Pancreas (tissue), 10 donors: ENCODE measurements at regions not wholly inside any gene's neighbourhood (a gene's known extent, or its start where the extent isn't known, plus 50 kb on each side); places are given as distances from the start of the nearest gene placed in this dataset.
A peak's percentile ranks its signal among the peaks of the same experiment; 100 is the strongest.

Experiments
- ATAC-seq, 4 donors: fragments of 200-7000 bp; cut with Tn5 transposase; one replicate each; pipeline versions ENCODE4 v1.8.0 to v1.9.1; 2020; ENCODE audit warnings: mild to moderate bottlenecking in 4 of 4, moderate library complexity in 4 of 4
- DNase-seq, 6 donors: peaks; one replicate each; pipeline ENCODE4 v3.0.0-alpha.2; 2020
- FAIRE-seq: peaks from 2 replicates; lab custom pipeline; 2012; peaks lifted over from hg19 to GRCh38; lab: Jason Lieb, UNC
- H3K27ac ChIP-seq, 4 donors: fragments of 200-600 bp; sonication (generic); 1 replicate in 3 of 4; 2 replicates in 1 of 4; pipeline versions ENCODE4 v1.5.0 to v1.8.0; 2020
- H3K27me3 ChIP-seq, 4 donors: fragments of 200-600 bp; one replicate each; pipeline ENCODE4 v1.8.0; 2021
- H3K36me3 ChIP-seq, 3 donors: fragments of 200-600 bp; sonication (generic) in 1 of 3; one replicate each; pipeline versions ENCODE4 v1.5.0 to v1.8.0; 2020 to 2021
- H3K4me1 ChIP-seq, 3 donors: fragments of 200-600 bp; one replicate each; pipeline ENCODE4 v1.8.0; 2021
- H3K4me3 ChIP-seq, 4 donors: fragments of 200-600 bp; sonication (generic) in 2 of 4; one replicate each; pipeline versions ENCODE4 v1.5.0 to v1.8.0; 2020 to 2021
- H3K9me3 ChIP-seq, 4 donors: fragments of 200-600 bp; one replicate each; pipeline ENCODE4 v1.8.0; 2021
- CTCF ChIP-seq, 4 donors: fragments of 200-600 bp; sonication (generic) in 3 of 4; IDR thresholded peaks; one replicate each; pipeline versions ENCODE4 v1.5.0 to v1.8.0; 2021; ENCODE audit warnings: antibody characterized with exemption in 4 of 4
- WGBS, 2 donors: extraction: QIAGEN DNeasy Blood & Tissue Kit; methylation state at CpG; one replicate each; pipeline ENCODE4 v1.1.7; 2013; 5-methylcytosine and 5-hydroxymethylcytosine counted together
- intact Hi-C, 3 donors: fragments of 100-400 bp; cut with DNase I; formaldehyde crosslinking; loops; one replicate each; pipeline versions ENCODE4 v1.11.1 to v1.14.2; 2022
- donor health status: healthy with polysubstance abuse.
- donor health status: DM: no; HTN: no; CAD: no; lungs with moderate emphysema.
- donor health status: DM: no; HTN: no; CAD: no.
- donor health status: control.
- donor health status: control.
- donor health status: Bipolar disorder and iron deficiency.
- donor health status: DM: yes; HTN: yes; CAD: no.
- donor health status: DM: no; HTN: no; CAD: no.
- donor health status: DM: no; HTN: no; CAD: no.
- donor health status: DM: yes; HTN: yes; CAD: no.

GRCh38 chr1:30612536-30613065 lies 110.8 kb downstream of the MATN1 start:
- Histone ChIP-seq H3K9me3 (no peaks in the 10 kb centered on the region), H3K4me1 (no peaks in the 10 kb centered on the region), H3K27me3 (no peaks in the 10 kb centered on the region), H3K36me3 (no peaks in the 10 kb centered on the region), H3K27ac (no peak overlapping the region), H3K4me3 (no peak overlapping the region)
- WGBS, 2 donors = 69 to 72% methylated on average over 1 of the region's 1 CpG
- ATAC-seq = peak in 1 of 4 donors; percentile 39
- no peak for FAIRE-seq
- TF ChIP-seq CTCF (IDR thresholded peaks at IDR 0.05) = no peak
- DNase-seq = no peak
- intact Hi-C loops = no loop called here

- no peaks in the 10 kb centered on the region for H3K4me1 ChIP-seq
- H3K27me3 ChIP-seq = no peaks in the 10 kb centered on the region
- no peak overlapping the region for H3K27ac ChIP-seq
- no peak for TF ChIP-seq CTCF (IDR thresholded peaks at IDR 0.05)
- FAIRE-seq = no peak
- no peaks in the 10 kb centered on the region for H3K36me3 ChIP-seq
- intact Hi-C loops = no loop called here
- peak in 1 of 4 donors; percentile 21 for ATAC-seq
- DNase-seq = no peak
- H3K9me3 ChIP-seq = no peaks in the 10 kb centered on the region
- 80 to 82% methylated on average over 5 of the region's 5 CpGs for WGBS, 2 donors
- H3K4me3 ChIP-seq = no peak overlapping the region
Measured at GRCh38 chr1:30611741-30612309, 111.6 kb downstream of the MATN1 start.

- peak in 2 of 4 donors; percentile 14 to 42 for ATAC-seq
- FAIRE-seq = no peak
- Histone ChIP-seq H3K9me3 (no peaks in the 10 kb centered on the region), H3K4me3 (no peak overlapping the region), H3K27me3 (no peaks in the 10 kb centered on the region), H3K27ac (no peak overlapping the region), H3K4me1 (no peaks in the 10 kb centered on the region), H3K36me3 (no peaks in the 10 kb centered on the region)
- no peak for DNase-seq
- no peak for TF ChIP-seq CTCF (IDR thresholded peaks at IDR 0.05)
- intact Hi-C loops = no loop called here
Measured at GRCh38 chr1:30610917-30611316, 112.5 kb downstream of the MATN1 start.

GRCh38 chr1:30609999-30610345 lies 113.4 kb downstream of the MATN1 start:
- DNase-seq (no peak), ATAC-seq (no peak), FAIRE-seq (no peak)
- no peak overlapping the region for H3K27ac ChIP-seq
- WGBS, 2 donors = 76 to 77% methylated on average over 1 of the region's 1 CpG
- no peak for TF ChIP-seq CTCF (IDR thresholded peaks at IDR 0.05)
- no peaks in the 10 kb centered on the region for H3K4me1 ChIP-seq
- H3K36me3 ChIP-seq = no peaks in the 10 kb centered on the region
- no peak overlapping the region for H3K4me3 ChIP-seq
- no peaks in the 10 kb centered on the region for H3K9me3 ChIP-seq
- intact Hi-C loops = no loop called here
- no peaks in the 10 kb centered on the region for H3K27me3 ChIP-seq

GRCh38 chr1:30609336-30609998 lies 113.9 kb downstream of the MATN1 start:
- intact Hi-C loops = no loop called here
- Histone ChIP-seq H3K9me3 (no peaks in the 10 kb centered on the region), H3K36me3 (no peaks in the 10 kb centered on the region), H3K4me3 (no peak overlapping the region), H3K4me1 (no peaks in the 10 kb centered on the region), H3K27me3 (no peaks in the 10 kb centered on the region), H3K27ac (no peak overlapping the region)
- 77 to 86% methylated on average over 9 of the region's 9 CpGs for WGBS, 2 donors
- no peak for DNase-seq
- no peak for TF ChIP-seq CTCF (IDR thresholded peaks at IDR 0.05)
- ATAC-seq = no peak
- FAIRE-seq = no peak
